Neutrophil (primary cell): ENCODE measurements at regions not wholly inside any gene's neighbourhood (a gene's known extent, or its start where the extent isn't known, plus 50 kb on each side); places are given as distances from the start of the nearest gene placed in this dataset.

Experiments used
- H3K27ac ChIP-seq: fragments of 200-600 bp; sonication (generic); 2 replicates; pipeline ENCODE4 v1.5.1; 2016; ENCODE audit warnings: mild to moderate bottlenecking, moderate library complexity
- H3K27me3 ChIP-seq: fragments of 200-600 bp; sonication (generic); 2 replicates; pipeline ENCODE4 v1.6.0; 2016; ENCODE audit warnings: mild to moderate bottlenecking
- H3K36me3 ChIP-seq: fragments of 200-600 bp; sonication (generic); 2 replicates; pipeline ENCODE4 v1.5.1; 2017
- H3K4me1 ChIP-seq, 2 experiments: fragments of 200-600 bp in 1 of 2; sonication (generic) in 1 of 2; 1 replicate in 1 of 2; 2 replicates in 1 of 2; pipeline versions ENCODE4 v1.5.1 to v1.6.1; 2013 to 2016; ENCODE audit warnings: low read depth in 1 of 2, low read length in 1 of 2, mild to moderate bottlenecking in 1 of 2, moderate library complexity in 1 of 2; ENCODE audit not compliant: control insufficient read depth in 1 of 2, insufficient read depth in 1 of 2
- H3K4me3 ChIP-seq, 2 experiments: fragments of 200-600 bp in 1 of 2; sonication (generic) in 1 of 2; 1 replicate in 1 of 2; 2 replicates in 1 of 2; pipeline ENCODE4 v1.5.1; 2013 to 2016; ENCODE audit warnings: low read depth in 1 of 2, low read length in 1 of 2, mild to moderate bottlenecking in 1 of 2, moderate library complexity in 1 of 2
- H3K9me3 ChIP-seq: fragments of 200-600 bp; sonication (generic); 2 replicates; pipeline ENCODE4 v1.5.1; 2016
- TF ChIP-seq, protein P1 (sequence below): fragments of 200-600 bp; sonication (generic); IDR thresholded peaks from 2 replicates; pipeline ENCODE4 v1.5.1; 2016; ENCODE audit warnings: antibody characterized with exemption

DNA sequence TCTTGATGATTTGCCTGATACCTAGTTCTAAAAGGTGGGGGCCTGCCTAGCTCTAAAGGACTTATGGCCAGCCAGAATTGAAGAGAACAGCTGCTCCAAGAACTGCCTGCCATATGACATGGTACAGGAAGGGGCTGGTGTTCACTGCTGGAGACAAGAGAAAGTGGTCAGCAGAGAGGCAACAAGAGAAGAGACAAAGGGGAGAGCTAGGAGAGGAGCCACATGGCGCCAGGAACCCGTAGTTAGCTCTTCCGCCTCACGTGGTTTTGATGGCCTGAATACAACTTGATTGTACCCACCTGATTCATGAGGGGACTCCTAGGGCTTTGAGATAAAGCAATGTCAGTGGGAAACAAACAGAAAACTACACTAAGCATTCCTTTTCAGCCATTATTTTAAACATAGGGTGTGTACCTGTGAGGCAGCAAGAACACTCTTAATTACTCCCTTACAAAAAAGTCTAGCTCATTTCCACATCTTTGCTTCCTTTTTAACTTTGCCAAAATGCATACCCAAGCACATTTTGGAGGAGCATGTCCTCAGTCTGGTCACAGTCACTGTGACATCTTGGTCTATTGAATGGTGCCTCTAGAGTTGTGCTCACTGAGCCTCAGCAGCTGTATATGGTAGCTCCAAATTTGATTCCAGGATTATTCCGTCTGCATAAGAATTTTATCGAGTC, 71.6 kb downstream of the CCDC71L start:
- Histone ChIP-seq H3K27ac (no peak overlapping the region), H3K4me1 (no peaks in the 10 kb centered on the region), H3K4me3 (no peak overlapping the region), H3K36me3 (no peaks in the 10 kb centered on the region), H3K27me3 (no peaks in the 10 kb centered on the region), H3K9me3 (no peaks in the 10 kb centered on the region)
- TF ChIP-seq, protein P1, sequence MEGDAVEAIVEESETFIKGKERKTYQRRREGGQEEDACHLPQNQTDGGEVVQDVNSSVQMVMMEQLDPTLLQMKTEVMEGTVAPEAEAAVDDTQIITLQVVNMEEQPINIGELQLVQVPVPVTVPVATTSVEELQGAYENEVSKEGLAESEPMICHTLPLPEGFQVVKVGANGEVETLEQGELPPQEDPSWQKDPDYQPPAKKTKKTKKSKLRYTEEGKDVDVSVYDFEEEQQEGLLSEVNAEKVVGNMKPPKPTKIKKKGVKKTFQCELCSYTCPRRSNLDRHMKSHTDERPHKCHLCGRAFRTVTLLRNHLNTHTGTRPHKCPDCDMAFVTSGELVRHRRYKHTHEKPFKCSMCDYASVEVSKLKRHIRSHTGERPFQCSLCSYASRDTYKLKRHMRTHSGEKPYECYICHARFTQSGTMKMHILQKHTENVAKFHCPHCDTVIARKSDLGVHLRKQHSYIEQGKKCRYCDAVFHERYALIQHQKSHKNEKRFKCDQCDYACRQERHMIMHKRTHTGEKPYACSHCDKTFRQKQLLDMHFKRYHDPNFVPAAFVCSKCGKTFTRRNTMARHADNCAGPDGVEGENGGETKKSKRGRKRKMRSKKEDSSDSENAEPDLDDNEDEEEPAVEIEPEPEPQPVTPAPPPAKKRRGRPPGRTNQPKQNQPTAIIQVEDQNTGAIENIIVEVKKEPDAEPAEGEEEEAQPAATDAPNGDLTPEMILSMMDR: no peak

GRCh38 chr7:106588422-106589197, 72.3 kb downstream of the CCDC71L start:
- H3K4me1 ChIP-seq: no peaks in the 10 kb centered on the region
- H3K36me3 ChIP-seq: no peaks in the 10 kb centered on the region
- TF ChIP-seq, protein P1: no peak
- H3K27me3 ChIP-seq: no peaks in the 10 kb centered on the region
- H3K4me3 ChIP-seq: no peak overlapping the region
- H3K9me3 ChIP-seq: no peaks in the 10 kb centered on the region
- no peak overlapping the region for H3K27ac ChIP-seq

- Histone ChIP-seq H3K4me3 (no peak overlapping the region), H3K27me3 (no peaks in the 10 kb centered on the region)
- TF ChIP-seq, protein P1: no peak
Measured at GRCh38 chr7:106584914-106585759, 75.8 kb downstream of the CCDC71L start.

GRCh38 chr7:106583706-106584690, 77.0 kb downstream of the CCDC71L start:
- TF ChIP-seq, protein P1: no peak
- Histone ChIP-seq H3K4me1 (no peaks in the 10 kb centered on the region), H3K9me3 (no peaks in the 10 kb centered on the region), H3K36me3 (no peaks in the 10 kb centered on the region), H3K27me3 (no peaks in the 10 kb centered on the region), H3K27ac (no peak overlapping the region), H3K4me3 (no peak overlapping the region)

More at GRCh38 chr7:106584914-106585759, 75.8 kb downstream of the CCDC71L start:
- H3K9me3 ChIP-seq: no peaks in the 10 kb centered on the region
- no peaks in the 10 kb centered on the region for H3K36me3 ChIP-seq
- H3K4me1 ChIP-seq: no peaks in the 10 kb centered on the region
- H3K27ac ChIP-seq: no peak overlapping the region
